Large intestine (tissue), 3 donors: ENCODE measurements at regions not wholly inside any gene's neighbourhood (a gene's known extent, or its start where the extent isn't known, plus 50 kb on each side); places are given as distances from the start of the nearest gene placed in this dataset.

Source experiments
- DNase-seq, 2 donors: peaks; one replicate each; pipeline versions ENCODE4 v3.0.0 to v3.0.0-alpha.2; 2013
- H3K27ac ChIP-seq: one replicate; pipeline ENCODE4 v1.5.1; 2013; ENCODE audit warnings: low read length
- H3K27me3 ChIP-seq: 2 replicates; pipeline ENCODE4 v1.6.1; 2013; ENCODE audit warnings: low read length; ENCODE audit not compliant: control insufficient read depth, insufficient read depth
- H3K36me3 ChIP-seq: 2 replicates; pipeline ENCODE4 v1.6.1; 2013; ENCODE audit warnings: low read length; ENCODE audit not compliant: control insufficient read depth, insufficient read depth
- H3K4me1 ChIP-seq: one replicate; pipeline ENCODE4 v1.6.1; 2013; ENCODE audit warnings: low read length; ENCODE audit not compliant: control insufficient read depth, insufficient read depth
- H3K4me3 ChIP-seq: one replicate; pipeline ENCODE4 v1.5.1; 2013; ENCODE audit warnings: low read length
- H3K9me3 ChIP-seq: one replicate; pipeline ENCODE4 v1.6.1; 2013; ENCODE audit warnings: mild to moderate bottlenecking, low read depth, low read length, moderate library complexity; ENCODE audit not compliant: control insufficient read depth
- WGBS: methylation state at CpG from one replicate; pipeline ENCODE4 v1.1.5; 2013; ENCODE audit warnings: low lambda C conversion rate; ENCODE audit not compliant: insufficient coverage; 5-methylcytosine and 5-hydroxymethylcytosine counted together

DNA sequence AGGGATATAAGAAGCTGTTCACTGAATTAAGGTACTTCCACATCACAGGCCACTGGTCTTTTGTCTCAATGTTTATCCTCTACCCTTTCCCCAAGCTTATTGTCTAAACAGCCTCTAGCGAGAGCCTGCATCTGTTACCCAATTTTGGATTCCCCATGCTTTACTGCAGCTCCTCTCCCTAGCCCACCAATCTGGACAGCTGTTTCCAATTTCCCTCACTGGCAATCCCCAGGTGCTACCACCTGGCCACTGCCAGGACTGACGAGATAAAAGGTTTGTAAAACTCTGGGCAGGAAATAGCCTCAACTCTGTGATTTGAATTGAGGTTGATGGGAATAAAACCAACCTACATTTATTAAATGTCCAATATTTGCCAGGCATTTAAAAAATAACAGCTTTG lies 58.0 kb upstream of the TEX9 start:
- Histone ChIP-seq H3K27me3 (no peaks in the 10 kb centered on the region), H3K27ac (no peak overlapping the region), H3K4me1 (no peaks in the 10 kb centered on the region), H3K36me3 (no peaks in the 10 kb centered on the region), H3K4me3 (no peak overlapping the region), H3K9me3 (no peaks in the 10 kb centered on the region)
- DNase-seq, result no peak
- WGBS, result no CpG with 5 or more reads among the region's 2 CpGs

DNA sequence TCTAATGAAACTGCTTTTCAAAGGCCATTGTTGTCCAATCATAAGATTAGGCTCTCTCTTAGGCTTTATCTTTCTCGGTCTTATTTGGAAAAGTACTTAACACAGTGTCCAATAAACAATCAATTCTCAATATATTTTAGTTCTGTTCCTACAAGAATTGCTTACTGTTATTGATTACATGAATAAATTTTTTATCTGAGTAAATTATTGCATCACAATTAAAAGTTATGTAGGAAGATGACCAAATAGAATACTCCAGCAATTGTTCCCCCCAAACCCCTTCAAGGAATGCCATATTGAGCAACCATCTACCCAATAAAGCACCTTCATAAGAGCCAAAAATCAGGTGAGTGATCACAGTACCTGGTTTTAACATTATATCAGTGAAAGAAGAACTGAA lies 55.0 kb upstream of the RFX7 start:
- Histone ChIP-seq H3K4me1 (no peaks in the 10 kb centered on the region), H3K27me3 (no peaks in the 10 kb centered on the region), H3K9me3 (peaks cover 4% of the 10 kb centered on the region), H3K36me3 (no peaks in the 10 kb centered on the region), H3K27ac (no peak overlapping the region), H3K4me3 (no peak overlapping the region)
- no CpG with 5 or more reads among the region's 1 CpG for WGBS
- DNase-seq, result no peak

DNA sequence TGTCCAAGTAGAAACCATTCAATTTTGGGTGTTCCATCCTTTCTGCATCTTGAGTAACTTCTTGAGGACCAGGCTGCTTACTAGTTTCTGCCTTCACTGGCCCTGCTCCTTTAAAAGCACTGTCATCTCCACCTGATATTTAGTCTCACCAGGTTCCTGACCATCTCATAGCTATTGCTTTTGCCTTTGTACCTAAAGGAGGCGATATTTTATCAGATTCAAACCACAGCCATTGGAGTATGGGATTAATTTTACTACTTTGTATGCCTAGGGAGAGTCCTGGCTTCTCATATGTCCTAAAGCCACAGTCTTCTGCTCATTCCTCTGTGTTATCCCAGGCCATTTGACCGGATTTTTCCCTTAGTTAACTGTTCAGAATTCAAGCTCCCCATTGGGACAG lies 51.8 kb upstream of the RFX7 start:
- Histone ChIP-seq H3K9me3 (peaks cover 2% of the 10 kb centered on the region), H3K27me3 (no peaks in the 10 kb centered on the region), H3K36me3 (no peaks in the 10 kb centered on the region), H3K4me1 (no peaks in the 10 kb centered on the region), H3K27ac (no peak overlapping the region), H3K4me3 (no peak overlapping the region)
- no peak for DNase-seq
- no CpG with 5 or more reads among the region's 2 CpGs for WGBS

DNA sequence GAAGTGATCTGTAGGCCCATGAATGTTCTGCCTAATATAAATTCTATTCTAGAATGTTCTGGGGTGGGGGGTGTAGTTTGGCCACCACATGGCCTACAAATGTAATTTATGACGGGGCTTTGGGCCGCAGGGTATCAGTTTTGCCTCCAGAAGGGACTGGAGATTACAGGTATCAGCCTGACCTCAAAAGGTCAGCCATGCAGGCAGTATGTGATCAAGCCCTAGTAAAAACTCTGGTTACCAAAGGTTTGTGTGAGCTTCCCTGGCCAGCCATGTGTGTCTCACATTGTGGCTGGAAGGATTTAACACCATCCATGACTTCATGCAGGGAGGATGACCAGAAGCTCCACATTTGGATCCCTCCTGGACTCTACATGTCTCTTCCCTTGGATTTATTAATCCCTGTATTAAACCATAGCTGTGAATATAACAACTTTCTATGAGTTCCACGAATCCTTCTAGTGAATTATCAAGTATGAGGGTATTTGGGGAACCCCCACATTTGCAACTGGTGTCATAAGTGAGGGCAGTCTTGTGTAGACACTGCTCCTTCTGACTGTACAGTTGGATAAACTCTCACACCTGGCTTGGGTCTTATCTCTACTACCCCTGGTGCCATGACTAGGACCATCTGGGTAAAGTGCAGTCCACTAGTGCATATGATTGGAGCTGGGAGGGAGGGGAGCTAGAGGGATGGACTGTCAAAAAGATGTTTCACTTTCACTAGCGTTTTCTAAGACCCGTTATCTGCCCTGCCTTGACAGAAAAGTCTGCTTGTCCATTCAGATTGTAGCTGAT lies 50.0 kb upstream of the RFX7 start:
- Histone ChIP-seq H3K27ac (no peak overlapping the region), H3K4me3 (no peak overlapping the region), H3K4me1 (no peaks in the 10 kb centered on the region), H3K9me3 (no peaks in the 10 kb centered on the region), H3K27me3 (no peaks in the 10 kb centered on the region), H3K36me3 (no peaks in the 10 kb centered on the region)
- DNase-seq, result peak in 1 of 2 donors; percentile 2
- no CpG with 5 or more reads among the region's 5 CpGs for WGBS
